OCI-M1 (cell line): ENCODE measurements at regions not wholly inside any gene's neighbourhood (a gene's known extent, or its start where the extent isn't known, plus 50 kb on each side); places are given as distances from the start of the nearest gene placed in this dataset.
"Not testable (repeated sequence)": the region's sequence is repeated elsewhere in the genome, so short reads cannot be mapped to it uniquely, and the experiment has no call there.

ENCODE experiments used
- DNase-seq: peaks from one replicate; lab custom pipeline; 2025; lab: John Stamatoyannopoulos, UW

- DNase-seq = no peak
Measured at GRCh38 chr5:72760259-72760658, 56.2 kb upstream of the TNPO1 start.

GRCh38 chr5:72752909-72753308 lies 63.6 kb upstream of the TNPO1 start:
- no peak for DNase-seq

- DNase-seq = no peak
Measured at GRCh38 chr5:72749362-72749997, 67.0 kb upstream of the TNPO1 start.

- DNase-seq = no peak
Measured at GRCh38 chr5:72747826-72748225, 68.6 kb upstream of the TNPO1 start.

GRCh38 chr5:72746736-72747135 lies 69.7 kb upstream of the TNPO1 start:
- DNase-seq = no peak

- no peak for DNase-seq
Measured at GRCh38 chr5:72744136-72744535, 72.3 kb upstream of the TNPO1 start.

- no peak for DNase-seq
Measured at GRCh38 chr5:72741805-72742204, 74.7 kb upstream of the TNPO1 start.

- no peak for DNase-seq
Measured at GRCh38 chr5:72733810-72734209, 82.7 kb upstream of the TNPO1 start.

GRCh38 chr5:72723581-72723980 lies 92.9 kb upstream of the TNPO1 start:
- DNase-seq = no peak

GRCh38 chr5:72722792-72723452 lies 93.5 kb upstream of the TNPO1 start:
- DNase-seq = no peak

GRCh38 chr5:72721844-72722243 lies 94.6 kb upstream of the TNPO1 start:
- DNase-seq = no peak

- DNase-seq = no peak
Measured at GRCh38 chr5:72720205-72720604, 96.3 kb upstream of the TNPO1 start.

- no peak for DNase-seq
Measured at GRCh38 chr5:72711351-72711750, 105.1 kb upstream of the TNPO1 start.

- no peak for DNase-seq
Measured at GRCh38 chr5:72709341-72709740, 107.1 kb upstream of the TNPO1 start.

GRCh38 chr5:72705178-72705577 lies 111.3 kb upstream of the TNPO1 start:
- DNase-seq = no peak

- no peak for DNase-seq
Measured at GRCh38 chr5:72703876-72704275, 112.6 kb upstream of the TNPO1 start.

- DNase-seq = no peak
Measured at GRCh38 chr5:72702881-72703434, 113.5 kb upstream of the TNPO1 start.

GRCh38 chr5:72702105-72702504 lies 114.4 kb upstream of the TNPO1 start:
- DNase-seq = not testable (repeated sequence)

GRCh38 chr5:72698481-72698880 lies 118.0 kb upstream of the TNPO1 start:
- no peak for DNase-seq

GRCh38 chr5:72697622-72698021 lies 118.8 kb upstream of the TNPO1 start:
- DNase-seq = no peak

- no peak for DNase-seq
Measured at GRCh38 chr5:72695659-72696058, 120.8 kb upstream of the TNPO1 start.

GRCh38 chr5:72694856-72695255 lies 121.6 kb upstream of the TNPO1 start:
- DNase-seq = no peak

- no peak for DNase-seq
Measured at GRCh38 chr5:72693546-72694205, 122.8 kb upstream of the TNPO1 start.
